ENCODE measurements at regions not wholly inside any gene's neighbourhood (a gene's known extent, or its start where the extent isn't known, plus 50 kb on each side); places are given as distances from the start of the nearest gene placed in this dataset.

DNA sequence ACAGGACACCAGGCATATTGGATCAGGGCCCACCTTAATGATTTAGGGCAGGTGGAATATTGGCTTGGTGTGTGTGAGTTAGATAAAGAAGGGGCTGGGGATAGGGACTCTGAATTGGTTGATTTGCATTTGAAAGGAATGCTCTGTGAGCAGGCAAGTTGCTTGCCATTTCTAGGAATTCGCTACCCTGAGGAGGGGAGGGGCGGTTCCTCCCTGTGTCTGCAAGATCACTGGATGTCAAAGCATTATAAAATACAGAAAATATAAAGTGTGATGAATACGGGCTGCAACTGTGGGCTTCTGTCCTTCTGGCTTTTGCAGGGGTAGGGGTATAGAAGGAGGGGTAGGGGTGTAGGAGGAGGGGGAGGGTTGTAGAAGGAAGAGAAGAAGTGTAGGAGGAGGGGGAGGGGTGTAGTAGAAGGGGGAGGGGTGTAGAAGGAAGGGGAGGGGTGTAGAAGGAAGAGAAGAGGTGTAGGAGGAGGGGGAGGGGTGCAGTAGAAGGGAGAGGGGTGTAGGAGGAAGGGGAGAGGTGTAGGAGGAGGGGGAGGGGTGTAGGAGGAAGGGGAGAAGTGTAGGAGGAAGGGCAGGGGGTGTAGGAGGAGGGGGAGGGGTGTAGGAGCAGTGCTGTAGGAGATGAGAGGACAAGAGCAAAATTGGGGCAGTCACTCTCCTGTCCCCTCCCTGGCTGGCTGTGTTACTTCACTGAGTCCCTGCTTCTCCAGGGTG lies 238.0 kb upstream of the COPS8 start:
- WGBS, 3 donors = 78 to 86% (median 82%) methylated on average over 3 of the region's 3 CpGs
- no peak overlapping the region for H3K27ac ChIP-seq (ENCODE audit: low read depth, low read length)

DNA sequence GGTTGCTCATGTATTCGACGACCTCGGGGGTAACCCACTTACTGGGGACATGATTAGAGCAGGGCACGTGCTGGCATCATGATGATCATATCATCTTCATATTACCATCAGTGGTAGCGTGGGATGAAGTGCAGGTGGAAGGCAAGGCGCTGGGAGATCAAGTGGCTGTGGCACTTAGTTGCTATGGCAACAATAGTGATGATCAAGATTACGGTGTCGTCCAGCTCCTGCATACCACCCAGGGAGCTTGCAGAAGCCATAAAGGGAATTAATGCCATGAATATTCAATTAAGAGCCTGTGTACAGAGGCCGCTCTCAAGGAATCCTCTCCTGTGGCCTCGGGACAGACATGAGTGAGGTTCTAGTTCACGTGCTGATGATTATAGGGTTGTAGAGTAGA lies 237.2 kb upstream of the COPS8 start:
- no peak overlapping the region for H3K27ac ChIP-seq (ENCODE audit: low read depth, low read length)
- 71 to 91% (median 85%) methylated on average over 11 of the region's 11 CpGs for WGBS, 3 donors

DNA sequence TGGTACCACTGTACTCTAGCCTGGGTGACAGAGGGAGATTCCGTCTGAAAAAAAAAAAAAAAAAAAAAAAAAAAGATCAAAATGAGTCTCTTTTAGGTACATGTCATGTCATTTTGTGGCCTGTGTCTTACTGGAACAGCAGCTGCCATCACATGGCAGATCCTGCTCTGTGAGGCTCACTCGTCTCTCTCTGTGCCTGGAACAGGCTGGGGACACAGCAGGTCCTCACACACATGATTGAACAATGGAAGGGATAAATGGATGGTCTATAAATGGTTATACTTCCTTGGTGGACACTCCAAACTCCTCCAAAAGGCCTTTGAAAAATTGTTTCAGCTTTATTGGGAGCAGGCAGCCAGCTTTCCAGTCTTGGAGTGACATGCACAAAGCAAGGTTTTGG lies 236.2 kb upstream of the COPS8 start:
- H3K27ac ChIP-seq (ENCODE audit: low read depth, low read length) = no peak overlapping the region
- 60 to 67% (median 65%) methylated on average over 2 of the region's 2 CpGs for WGBS, 3 donors

DNA sequence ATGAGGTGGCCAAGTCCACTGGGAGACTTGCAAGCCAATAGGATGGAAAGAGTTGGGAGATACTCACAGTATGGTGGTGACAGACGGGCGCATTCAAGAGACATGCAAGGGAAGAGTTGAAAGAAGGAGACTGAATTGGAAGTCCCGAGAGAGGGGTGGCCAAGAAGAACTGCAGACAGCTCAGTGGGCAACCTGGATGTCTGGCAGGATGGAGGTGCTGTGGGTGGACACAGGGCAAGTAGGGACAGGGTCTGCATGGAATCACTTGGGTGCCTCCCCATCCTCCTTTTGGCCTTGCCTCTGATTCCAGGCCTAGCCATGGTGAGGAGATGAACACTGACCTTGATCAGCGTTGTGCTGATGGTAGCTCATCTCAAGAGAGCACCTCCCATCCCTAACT lies 235.7 kb upstream of the COPS8 start:
- H3K27ac ChIP-seq (ENCODE audit: low read depth, low read length) = no peak overlapping the region
- WGBS, 3 donors = 98 to 99% (median 98%) methylated on average over 4 of the region's 4 CpGs

DNA sequence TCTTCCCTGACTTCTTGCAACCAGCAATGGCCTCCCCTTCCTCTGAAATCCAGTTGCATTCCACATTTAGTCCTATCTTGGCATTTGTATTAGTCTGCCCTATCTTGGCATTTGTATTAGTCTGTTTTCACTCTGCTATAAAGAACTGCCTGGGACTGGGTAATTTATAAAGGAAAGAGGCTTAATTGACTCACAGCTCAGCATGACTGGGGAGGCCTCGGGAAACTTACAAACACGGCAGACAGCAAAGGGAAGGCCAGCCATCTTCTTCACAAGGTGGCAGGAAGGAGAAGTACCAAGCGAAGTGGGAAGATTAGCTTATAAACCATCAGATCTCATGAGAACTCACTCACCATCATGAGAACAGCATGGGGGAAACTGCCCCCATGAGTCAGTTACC lies 234.5 kb upstream of the COPS8 start:
- WGBS, 3 donors = 81 to 93% (median 89%) methylated on average over 3 of the region's 3 CpGs
- H3K27ac ChIP-seq (ENCODE audit: low read depth, low read length) = no peak overlapping the region

DNA sequence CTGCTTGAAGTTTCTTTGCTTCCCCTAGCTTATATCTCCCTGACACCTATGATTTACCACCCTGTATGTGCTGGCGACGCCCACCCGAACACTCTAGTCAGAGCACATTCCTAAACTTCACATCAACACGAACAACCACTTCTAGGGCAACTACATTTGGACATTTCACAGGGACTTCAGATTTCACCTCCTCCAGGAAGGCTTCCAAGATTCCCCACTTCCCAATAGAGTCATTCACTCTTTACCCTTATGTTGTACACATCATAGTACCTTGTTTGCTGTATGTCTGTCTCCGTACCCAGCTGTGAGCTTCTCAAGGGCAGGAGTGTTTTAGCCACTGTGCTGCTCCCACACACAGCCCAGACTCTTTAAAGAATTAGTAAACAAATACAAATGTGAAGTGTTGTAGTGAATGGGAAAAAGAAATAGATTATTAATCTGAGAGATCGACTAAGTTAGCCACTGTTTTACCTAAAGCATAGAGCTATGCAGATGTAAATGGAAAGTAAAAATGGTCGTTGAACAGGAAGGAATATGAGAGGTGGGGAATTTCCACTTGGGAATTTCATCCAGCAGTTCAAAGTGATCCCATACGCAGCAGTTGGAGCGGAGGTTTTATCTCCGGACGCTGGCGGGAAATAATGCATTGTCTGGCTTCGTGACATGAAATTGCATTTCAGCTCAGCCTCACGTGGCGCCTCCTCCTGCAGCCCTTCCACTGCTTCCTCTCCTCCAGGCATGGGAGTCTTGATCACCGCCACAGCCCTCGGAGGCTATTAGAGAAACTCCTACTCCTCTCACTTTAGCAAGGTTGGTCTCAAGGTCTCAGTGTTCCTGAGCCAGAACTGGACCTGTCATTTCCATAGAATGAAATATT lies 233.4 kb upstream of the COPS8 start:
- WGBS, 3 donors = 37 to 62% (median 61%) methylated on average over 17 of the region's 17 CpGs
- no peak overlapping the region for H3K27ac ChIP-seq (ENCODE audit: low read depth, low read length)

DNA sequence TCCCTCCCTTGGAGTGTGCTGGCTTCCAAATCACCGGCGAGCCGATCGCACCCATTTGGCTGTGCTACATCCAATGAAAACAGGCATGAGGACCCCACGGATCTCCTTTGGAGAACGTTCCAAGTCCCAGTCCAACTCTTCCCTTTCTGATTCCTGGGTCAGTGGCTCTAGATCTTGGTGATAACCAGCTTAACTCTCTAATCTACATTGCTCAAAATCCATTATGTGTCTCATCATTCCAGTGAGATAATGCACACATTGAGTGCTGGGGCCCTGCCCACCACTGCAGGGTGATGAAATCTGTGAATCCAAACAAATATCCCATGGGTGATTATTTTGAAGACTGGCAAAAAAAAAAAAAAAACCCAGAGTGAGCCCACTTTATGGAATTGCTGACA lies 232.7 kb upstream of the COPS8 start:
- no peak overlapping the region for H3K27ac ChIP-seq (ENCODE audit: low read depth, low read length)
- 47 to 52% (median 52%) methylated on average over 6 of the region's 6 CpGs for WGBS, 3 donors

DNA sequence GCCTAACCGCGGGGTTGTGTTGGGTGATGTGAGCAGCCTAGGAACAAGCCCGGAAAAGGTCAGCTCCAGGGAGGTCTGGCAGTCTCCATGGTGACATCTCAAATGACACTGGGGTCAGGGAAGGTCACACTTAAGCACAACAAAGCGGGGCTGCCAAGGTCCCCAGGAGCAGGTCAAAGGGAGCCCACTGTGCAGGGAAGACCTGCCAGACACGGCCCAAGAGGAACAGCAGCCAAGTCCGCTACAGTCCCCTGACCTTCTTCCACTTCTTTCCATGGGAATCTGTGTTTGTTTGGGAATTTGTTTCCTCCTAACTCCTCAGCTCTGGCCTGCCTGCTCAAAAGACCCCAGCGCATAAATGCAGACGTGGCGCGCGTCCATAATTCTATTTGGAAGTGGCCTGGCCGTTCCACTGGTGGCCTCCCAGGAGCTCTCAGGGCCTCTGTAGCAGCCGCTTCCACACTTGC lies 232.1 kb upstream of the COPS8 start:
- 83 to 93% (median 90%) methylated on average over 13 of the region's 13 CpGs for WGBS, 3 donors
- no peak overlapping the region for H3K27ac ChIP-seq (ENCODE audit: low read depth, low read length)

DNA sequence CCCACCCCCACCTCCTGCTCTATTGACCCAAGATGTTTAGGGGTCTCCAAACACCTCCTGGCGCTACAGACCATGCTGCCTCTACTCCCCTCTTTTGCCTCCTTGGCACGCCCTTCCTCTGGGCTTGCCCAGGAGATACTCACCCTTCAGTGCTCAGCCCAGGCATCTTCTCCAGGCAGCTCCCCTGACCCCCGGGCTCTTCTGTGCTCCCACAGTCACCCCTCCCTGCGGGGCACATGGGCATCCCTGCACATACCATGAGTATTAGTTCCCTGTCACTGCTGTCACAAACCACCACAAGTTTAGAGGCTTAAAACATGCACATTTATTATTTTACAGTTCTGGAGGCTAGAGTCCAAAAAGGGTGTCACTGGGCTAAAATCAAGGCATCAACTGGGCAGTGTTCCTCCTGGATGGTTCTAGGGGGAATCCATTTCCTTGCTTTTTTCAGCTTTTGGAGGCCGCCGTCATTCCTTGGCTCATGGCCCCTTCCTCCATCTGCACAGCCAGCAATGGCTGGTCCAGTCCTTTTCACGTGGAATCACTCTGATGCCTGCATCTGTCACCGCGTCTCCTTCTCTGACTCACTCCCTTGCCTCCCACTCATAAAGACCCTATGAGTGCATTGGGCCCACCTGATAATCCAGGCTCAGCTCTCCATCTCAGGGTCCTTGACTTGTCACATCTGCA lies 230.4 kb upstream of the COPS8 start:
- WGBS, 3 donors = 83 to 97% (median 96%) methylated on average over 9 of the region's 9 CpGs
- no peak overlapping the region for H3K27ac ChIP-seq (ENCODE audit: low read depth, low read length)

DNA sequence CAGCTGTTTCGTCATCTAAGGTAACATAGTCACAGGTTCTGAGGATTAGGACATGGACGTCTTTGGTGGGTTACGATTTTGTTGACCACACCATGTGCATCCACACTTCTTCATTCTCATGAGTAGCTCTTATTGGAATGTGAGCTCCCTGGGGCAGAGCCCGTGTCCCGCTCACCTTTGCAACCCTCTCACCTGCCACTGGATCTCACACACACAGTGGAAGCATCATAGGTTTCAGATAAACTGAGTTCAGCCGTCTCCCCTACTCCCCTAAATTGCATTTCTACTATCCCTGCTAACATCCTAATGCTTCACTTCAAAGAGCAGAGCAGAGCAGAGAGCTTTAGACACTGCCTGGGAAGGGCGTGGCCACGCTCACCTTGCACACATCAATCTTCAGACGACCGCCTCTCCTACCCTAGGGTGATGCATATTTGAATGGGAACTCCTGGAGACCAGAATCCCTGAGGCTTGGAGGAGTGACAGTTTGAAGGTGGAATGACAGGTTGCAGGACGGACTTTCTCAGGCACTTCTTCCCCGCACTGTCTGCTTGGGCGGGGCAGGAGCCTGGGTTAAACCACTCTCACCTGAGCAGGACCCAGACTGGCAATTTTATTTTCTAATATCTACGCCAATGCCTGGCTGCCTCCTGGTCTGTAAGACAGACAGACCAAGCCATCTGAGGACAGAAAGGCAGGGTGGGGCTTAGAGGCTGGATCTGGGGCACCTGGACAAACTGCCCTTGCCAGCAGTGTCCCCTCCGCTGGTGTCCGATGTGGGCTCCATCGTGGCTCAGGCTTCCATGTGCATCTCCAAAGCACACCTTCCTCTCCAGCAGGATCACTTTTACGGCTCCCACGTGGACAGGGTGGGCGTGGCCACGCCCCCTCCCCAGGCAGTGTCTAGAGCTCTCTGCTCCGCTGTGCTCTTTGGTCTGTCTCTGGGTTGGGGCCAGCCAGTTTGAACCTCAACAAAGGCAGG lies 229.5 kb upstream of the COPS8 start:
- WGBS, 3 donors = 68 to 80% (median 79%) methylated on average over 22 of the region's 22 CpGs
- H3K27ac ChIP-seq (ENCODE audit: low read depth, low read length) = no peak overlapping the region

DNA sequence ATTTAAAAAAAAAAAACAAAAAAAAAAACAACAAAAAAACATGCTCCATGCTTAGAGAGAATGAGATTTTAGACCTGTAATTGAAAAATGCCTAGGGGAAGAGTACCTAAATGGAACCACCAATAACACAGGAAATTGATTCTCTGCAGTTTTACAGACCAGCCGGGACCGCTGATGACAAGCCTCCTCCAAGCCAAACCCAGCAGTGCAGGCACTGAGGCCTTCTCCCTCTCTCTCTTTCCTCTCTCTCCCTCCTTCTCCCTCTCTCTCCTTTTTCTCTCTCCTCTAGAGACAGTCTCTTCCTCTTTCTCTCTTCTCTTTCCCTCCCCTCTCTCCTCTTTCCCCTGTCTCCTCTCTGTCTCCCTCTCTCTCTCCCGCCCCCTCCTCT lies 228.8 kb upstream of the COPS8 start:
- 55 to 92% (median 66%) methylated on average over 3 of the region's 3 CpGs for WGBS, 3 donors
- H3K27ac ChIP-seq (ENCODE audit: low read depth, low read length) = no peak overlapping the region

DNA sequence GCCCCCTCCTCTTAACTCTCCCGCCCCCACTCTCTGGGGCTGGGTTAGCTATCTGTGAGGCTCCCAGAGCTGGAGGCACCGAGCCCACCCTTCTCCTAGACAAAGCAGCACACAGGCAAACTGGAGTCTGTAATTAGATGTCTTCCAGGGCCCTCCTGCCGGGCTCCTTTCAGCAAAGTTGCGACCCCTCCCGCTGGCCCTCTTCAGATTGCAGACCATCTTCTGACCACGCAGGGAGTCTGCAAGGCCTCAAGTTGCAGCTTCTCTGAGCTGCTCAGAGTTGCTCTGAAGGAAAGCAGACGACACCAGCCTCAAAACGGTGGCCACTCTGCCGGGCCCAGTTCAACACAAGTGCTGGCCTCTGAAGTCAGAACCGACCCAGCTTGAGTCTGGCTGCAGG lies 228.4 kb upstream of the COPS8 start:
- 70 to 83% (median 80%) methylated on average over 10 of the region's 10 CpGs for WGBS, 3 donors

DNA sequence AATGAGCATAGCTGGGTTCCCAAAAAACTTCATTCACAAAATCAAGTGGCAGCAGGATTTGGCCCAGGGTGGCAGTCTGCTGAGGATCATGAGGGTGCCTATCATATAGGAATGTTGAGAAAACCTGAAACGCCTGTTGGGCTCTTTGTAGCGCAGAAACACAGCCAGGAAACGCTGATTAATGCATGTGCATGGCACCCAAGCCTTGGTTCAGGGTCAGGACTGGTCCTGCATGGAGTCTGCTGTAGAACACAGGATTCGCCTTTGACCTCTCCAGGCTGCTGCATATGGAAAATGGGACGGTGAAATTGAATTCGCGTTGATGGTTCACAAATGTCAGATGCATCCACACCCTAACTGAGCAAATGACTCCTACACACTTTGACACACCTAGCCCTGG lies 227.9 kb upstream of the COPS8 start:
- 93 to 98% (median 93%) methylated on average over 7 of the region's 7 CpGs for WGBS, 3 donors
- no peak overlapping the region for H3K27ac ChIP-seq (ENCODE audit: low read depth, low read length)

More for the DNA sequence above, 228.4 kb upstream of the COPS8 start:
- H3K27ac ChIP-seq (ENCODE audit: low read depth, low read length) = no peak overlapping the region

DNA sequence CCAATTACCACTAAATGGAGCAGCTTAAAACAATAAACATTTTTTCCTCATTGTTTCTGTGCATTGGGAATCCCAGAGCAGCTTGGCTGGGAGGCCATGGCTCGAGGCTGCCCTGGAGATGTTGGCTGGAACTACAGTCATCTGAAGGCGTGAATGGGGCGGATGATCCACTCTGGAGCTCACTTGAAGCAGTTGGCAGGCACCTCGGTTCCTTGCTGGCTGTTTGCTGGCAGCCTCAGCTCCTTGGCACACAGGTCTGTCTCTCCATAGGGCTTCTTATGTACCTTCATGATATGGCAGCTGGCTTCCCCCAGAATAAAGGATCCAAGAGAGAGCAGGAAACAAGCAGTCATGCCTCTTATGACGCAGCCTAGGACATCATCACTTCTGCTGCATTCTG lies 227.0 kb upstream of the COPS8 start:
- 82 to 90% (median 87%) methylated on average over 5 of the region's 5 CpGs for WGBS, 3 donors
- H3K27ac ChIP-seq (ENCODE audit: low read depth, low read length) = no peak overlapping the region

DNA sequence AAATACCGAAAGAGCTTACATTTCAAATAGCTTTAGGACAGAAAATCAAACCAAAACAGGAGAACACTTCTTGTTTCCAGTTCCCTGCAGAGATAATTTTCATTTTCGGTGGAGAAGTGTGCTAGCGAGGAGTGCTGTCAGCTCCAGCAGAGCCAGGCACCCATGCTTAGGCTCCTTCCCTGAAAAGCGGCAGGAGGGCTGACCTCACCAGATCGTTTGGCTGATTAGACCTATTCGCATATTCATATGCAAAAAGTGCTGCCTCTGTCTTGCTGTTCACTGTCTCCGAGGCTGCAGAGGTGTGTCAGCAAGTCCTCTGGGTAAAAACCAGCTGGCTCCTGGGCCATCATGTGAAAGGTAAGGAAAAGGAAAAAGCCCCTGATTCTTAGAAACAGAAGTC lies 225.8 kb upstream of the COPS8 start:
- no peak overlapping the region for H3K27ac ChIP-seq (ENCODE audit: low read depth, low read length)
- 78 to 84% (median 82%) methylated on average over 7 of the region's 7 CpGs for WGBS, 3 donors

DNA sequence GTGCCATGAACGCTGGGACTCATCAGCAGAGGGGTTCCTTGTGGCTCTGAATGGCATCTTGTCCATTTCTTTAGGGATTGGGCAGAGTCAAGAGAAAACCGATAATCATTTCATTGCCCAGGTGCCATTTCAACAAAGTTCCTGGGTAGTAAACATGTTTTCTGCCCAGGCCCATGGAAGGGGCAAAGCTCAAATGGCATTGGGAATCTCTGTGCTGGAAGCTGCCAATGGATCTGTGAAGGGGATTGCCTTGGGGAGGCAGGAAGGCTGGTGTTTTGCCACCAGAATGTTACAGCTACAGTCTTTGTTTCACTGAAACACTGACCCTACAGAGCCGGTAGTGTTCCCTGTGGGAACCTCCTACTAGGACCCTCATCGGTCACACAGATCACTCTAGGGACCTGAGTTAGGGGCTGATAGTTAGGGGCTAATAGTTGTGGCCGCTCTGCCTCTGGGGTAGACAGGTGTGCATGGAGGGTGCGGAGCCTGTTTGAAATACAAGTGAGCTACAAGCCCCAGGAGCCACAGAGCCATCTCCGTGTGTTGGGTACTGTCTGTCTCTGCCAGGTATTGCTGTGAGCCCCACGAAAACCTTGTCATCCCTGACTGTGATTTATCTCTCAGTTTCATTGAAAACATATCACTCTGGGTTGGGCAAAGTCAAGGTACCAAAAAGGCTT lies 224.4 kb upstream of the COPS8 start:
- no peak overlapping the region for H3K27ac ChIP-seq (ENCODE audit: low read depth, low read length)
- WGBS, 3 donors = 85 to 92% (median 91%) methylated on average over 8 of the region's 8 CpGs

DNA sequence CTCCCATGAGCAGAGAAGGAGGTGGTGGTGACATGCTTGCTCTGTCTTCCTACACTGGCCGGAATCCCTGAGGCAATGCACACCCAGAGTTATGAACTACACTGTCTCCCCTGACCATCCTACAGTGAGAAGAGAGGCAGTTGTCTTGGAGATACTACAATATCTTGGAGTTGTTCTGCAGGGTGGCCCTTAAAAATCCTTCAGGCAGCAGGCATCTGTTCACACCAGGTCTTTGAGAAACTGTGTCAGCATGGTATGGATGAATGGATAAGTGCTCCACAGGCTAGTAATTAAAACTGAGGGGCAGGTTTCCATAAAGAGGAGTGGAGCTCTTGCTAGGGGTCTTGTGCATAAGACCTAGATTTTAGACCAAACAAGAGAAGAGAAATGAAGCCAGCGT lies 223.7 kb upstream of the COPS8 start:
- 91 to 95% (median 93%) methylated on average over 2 of the region's 2 CpGs for WGBS, 3 donors
- no peak overlapping the region for H3K27ac ChIP-seq (ENCODE audit: low read depth, low read length)

DNA sequence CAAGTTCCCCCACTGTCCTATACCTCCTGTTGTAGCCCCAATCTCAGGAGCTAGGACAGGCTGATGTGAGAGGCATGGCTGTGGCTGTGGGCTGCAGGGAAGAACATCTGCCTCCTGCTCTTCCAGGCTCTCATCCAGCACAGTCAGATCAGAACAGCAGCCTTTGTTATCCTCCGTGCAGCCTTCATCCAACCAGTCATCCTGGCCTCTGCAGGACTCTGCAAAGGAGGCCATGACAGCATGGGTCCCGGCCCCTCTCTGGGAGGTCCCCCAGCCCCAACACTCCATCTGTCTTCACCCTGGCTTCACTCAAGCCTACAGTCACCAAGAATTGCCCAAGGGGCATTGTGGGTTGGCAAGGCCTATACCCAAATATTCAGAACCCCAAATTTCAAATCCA lies 223.2 kb upstream of the COPS8 start:
- WGBS, 3 donors = 86 to 90% (median 87%) methylated on average over 2 of the region's 2 CpGs
- H3K27ac ChIP-seq (ENCODE audit: low read depth, low read length) = no peak overlapping the region
